Epithelial cell of proximal tubule (primary cell): ENCODE measurements at regions not wholly inside any gene's neighbourhood (a gene's known extent, or its start where the extent isn't known, plus 50 kb on each side); places are given as distances from the start of the nearest gene placed in this dataset.
A peak's percentile ranks its signal among the peaks of the same experiment; 100 is the strongest.
"Not testable (repeated sequence)": the region's sequence is repeated elsewhere in the genome, so short reads cannot be mapped to it uniquely, and the experiment has no call there.

Experiments
- DNase-seq: peaks from one replicate; pipeline ENCODE4 v3.0.0-alpha.2; 2011; ENCODE audit warnings: low read depth
- H3K4me3 ChIP-seq: 2 replicates; pipeline ENCODE4 v1.5.1; 2011; ENCODE audit warnings: low read depth, mild to moderate bottlenecking, low read length
- TF ChIP-seq, protein P1 (sequence below): conservative IDR thresholded peaks from 2 replicates; pipeline ENCODE4 v1.5.1; 2012; ENCODE audit warnings: low read depth, mild to moderate bottlenecking, low read length

DNA sequence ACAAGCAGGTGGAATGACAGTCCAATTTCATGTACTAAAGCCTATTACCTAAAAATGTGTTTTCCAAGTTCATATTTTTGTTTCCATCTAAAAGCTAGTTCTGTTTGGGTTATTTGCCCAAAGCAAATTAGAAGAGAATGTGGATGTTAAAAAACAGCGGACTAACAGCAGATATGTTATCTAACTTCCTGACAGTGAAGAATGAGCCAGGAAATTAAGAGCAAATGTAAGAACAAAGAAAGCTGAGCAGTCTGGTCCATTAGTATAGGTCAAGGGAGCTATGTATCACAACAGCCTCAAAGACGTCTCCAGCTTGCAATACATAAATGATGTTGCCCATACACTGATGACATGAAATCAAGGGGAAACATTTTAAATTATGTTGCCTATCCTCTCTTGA, 145.5 kb upstream of the PLD5 start:
- TF ChIP-seq, protein P1, sequence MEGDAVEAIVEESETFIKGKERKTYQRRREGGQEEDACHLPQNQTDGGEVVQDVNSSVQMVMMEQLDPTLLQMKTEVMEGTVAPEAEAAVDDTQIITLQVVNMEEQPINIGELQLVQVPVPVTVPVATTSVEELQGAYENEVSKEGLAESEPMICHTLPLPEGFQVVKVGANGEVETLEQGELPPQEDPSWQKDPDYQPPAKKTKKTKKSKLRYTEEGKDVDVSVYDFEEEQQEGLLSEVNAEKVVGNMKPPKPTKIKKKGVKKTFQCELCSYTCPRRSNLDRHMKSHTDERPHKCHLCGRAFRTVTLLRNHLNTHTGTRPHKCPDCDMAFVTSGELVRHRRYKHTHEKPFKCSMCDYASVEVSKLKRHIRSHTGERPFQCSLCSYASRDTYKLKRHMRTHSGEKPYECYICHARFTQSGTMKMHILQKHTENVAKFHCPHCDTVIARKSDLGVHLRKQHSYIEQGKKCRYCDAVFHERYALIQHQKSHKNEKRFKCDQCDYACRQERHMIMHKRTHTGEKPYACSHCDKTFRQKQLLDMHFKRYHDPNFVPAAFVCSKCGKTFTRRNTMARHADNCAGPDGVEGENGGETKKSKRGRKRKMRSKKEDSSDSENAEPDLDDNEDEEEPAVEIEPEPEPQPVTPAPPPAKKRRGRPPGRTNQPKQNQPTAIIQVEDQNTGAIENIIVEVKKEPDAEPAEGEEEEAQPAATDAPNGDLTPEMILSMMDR = no peak
- DNase-seq = no peak
- no peak overlapping the region for H3K4me3 ChIP-seq

DNA sequence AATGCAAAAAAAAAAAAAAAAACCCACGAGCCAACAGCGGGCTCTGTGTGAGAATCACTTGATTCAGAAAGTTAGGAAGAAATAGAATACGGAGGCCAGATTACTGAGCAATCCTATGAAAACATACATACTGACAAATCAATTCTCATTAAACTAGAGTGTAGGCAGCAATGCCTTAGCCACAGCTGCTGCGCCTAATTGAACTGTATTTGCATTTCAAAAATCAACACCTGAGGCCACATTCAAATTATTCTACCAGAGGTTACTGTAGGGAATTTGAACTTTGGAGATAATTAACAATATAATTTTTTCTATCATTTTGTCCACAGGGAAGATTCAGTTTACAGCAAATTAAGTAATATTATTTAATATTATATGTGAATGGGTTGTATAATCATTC, 138.4 kb upstream of the PLD5 start:
- no peak overlapping the region for H3K4me3 ChIP-seq
- TF ChIP-seq, protein P1 = no peak
- no peak for DNase-seq

DNA sequence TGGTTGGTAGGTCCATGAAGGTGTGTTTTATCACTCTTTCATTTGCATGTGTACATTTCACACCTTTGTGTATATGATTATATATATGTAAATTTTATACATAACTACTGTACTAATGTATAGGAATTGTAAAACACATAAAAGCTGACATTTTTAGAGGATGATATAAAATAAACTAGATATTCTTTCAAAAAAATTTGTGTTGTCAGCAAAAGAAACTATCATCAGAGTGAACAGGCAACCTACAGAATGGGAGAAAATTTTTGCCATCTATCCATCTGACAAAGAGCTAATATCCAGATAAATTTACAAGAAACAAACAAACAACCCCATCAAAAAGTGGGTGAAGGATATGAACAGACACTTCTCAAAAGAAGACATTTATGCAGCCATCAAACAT, 129.3 kb upstream of the PLD5 start:
- H3K4me3 ChIP-seq, DNase-seq: not testable (repeated sequence)

DNA sequence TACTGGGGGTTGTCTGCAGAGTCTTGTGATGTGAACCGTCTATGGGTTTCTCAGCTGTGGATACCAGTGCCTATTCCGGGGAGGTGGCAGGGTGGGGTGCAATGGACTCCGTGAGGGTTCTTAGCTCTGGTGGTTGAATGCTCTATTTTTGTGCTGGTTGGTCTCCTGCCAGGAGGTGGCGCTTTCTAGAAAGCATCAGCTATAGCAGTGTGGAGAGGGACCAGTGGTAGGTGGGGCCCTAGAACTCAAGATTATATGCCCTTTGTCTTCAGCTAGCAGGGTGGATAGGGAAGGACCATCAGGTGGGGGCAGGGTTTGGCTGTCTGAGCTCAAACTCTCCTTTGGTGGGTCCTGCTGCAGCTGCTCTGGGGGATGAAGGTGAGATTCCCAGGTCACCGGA, 127.3 kb upstream of the PLD5 start:
- H3K4me3 ChIP-seq = no peak overlapping the region
- TF ChIP-seq, protein P1 = peak; percentile 30
- no peak for DNase-seq

DNA sequence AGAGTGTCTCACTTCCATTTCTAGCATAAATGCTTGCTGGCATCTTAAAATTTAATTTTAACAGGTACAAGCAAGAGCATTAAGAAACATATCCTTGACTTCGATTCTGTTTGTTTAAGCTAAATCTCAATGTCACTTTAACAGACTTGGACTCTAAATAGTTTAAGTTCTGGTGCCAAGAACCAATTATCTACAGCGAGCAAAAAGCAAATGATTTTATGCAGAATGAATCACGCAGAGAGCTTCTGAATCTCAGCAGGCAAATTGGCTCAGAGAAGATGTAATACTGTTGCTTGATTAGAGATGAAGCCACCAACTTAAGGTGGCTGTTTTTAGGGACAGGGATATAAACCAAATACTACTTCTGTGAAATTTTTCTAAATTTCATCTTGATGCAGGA, 117.0 kb upstream of the PLD5 start:
- no peak overlapping the region for H3K4me3 ChIP-seq
- TF ChIP-seq, protein P1 = no peak
- no peak for DNase-seq

DNA sequence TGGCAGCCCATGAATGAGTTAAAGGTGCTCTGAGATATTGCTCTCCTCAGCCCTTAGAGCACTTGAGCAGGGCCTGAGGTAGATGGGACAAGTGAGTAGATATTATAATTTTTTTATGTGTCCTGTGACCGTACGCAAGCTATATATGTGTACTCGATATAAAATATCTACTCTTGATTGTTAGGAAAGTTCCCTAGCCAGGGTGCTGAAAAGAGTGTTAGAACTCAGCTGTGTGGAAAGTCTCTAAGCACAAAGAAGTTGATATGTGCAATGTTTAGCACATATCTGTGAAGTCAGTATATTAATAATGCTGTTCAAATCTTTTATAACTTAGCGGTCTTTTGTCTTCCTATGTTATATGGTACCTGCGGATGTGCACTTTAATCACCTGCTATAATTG, 114.6 kb upstream of the PLD5 start:
- no peak overlapping the region for H3K4me3 ChIP-seq
- TF ChIP-seq, protein P1 = no peak
- DNase-seq = no peak

DNA sequence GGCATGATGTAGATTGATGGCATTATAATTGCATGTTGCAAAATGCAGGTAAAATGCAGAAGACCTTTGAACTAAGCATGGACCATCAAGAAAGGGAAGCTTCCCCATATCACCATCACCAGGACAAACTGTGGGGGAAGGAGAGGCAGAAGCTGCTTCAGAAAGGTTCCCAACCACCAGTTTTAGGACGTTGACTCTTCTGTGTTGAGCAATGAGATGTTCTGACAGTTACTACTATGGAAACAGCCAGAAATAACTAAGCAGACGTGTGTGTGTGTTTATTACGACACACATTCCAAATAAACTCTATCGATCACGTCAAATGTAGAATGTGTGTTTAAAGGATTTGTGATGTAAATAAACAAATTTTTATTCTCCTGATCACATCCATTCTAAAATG, 110.2 kb upstream of the PLD5 start:
- H3K4me3 ChIP-seq = no peak overlapping the region
- DNase-seq = no peak
- TF ChIP-seq, protein P1 = no peak

DNA sequence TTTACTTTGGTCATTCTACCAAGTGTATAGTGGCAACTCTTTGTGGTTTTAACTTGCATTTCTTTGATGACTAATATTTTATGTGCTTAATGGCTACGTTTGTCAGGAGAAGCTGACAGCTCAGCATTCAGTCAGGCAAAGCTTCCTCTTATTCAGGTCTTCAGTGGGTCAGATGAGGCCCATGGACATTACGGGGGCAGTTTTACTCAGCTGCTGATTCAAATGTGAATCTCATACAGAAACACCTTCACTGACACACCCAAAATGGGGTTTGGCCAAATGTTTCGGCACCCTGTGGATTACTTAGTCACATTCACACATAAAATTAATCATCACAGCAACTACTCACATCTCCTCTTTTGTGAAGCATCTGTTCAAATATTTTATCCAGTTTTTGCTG, 104.9 kb upstream of the PLD5 start:
- peak; percentile 13 for DNase-seq
- TF ChIP-seq, protein P1 = no peak
- no peak overlapping the region for H3K4me3 ChIP-seq
